Fibroblast of pulmonary artery (primary cell): ENCODE measurements at regions not wholly inside any gene's neighbourhood (a gene's known extent, or its start where the extent isn't known, plus 50 kb on each side); places are given as distances from the start of the nearest gene placed in this dataset.

Experiments used
- DNase-seq: peaks from one replicate; pipeline ENCODE4 v3.0.0-alpha.2; 2010; ENCODE audit warnings: low read depth
- H3K4me3 ChIP-seq: replicated peaks from 2 replicates; pipeline ENCODE4 v1.5.1; 2011; ENCODE audit warnings: low read depth, mild to moderate bottlenecking, control low read depth, low read length, moderate library complexity
- CTCF ChIP-seq: IDR thresholded peaks from 2 replicates; pipeline ENCODE4 v1.5.1; 2011; ENCODE audit warnings: mild to moderate bottlenecking, control low read depth, low read length, inconsistent platforms; ENCODE audit errors: missing control alignments

GRCh38 chr1:232211149-232211548 is 418.8 kb downstream of the SIPA1L2 start:
- peak; percentile 30 for TF ChIP-seq CTCF
- no peak overlapping the region for H3K4me3 ChIP-seq
- DNase-seq, result no peak

GRCh38 chr1:232209357-232209756 is 420.6 kb downstream of the SIPA1L2 start:
- no peak overlapping the region for H3K4me3 ChIP-seq
- no peak for TF ChIP-seq CTCF
- no peak for DNase-seq

- no peak for TF ChIP-seq CTCF
- DNase-seq, result no peak
- H3K4me3 ChIP-seq, result no peak overlapping the region
Observed at GRCh38 chr1:232207073-232207866, 422.7 kb downstream of the SIPA1L2 start.

GRCh38 chr1:232204269-232204668 is 425.7 kb downstream of the SIPA1L2 start:
- H3K4me3 ChIP-seq, result no peak overlapping the region
- TF ChIP-seq CTCF, result no peak
- no peak for DNase-seq

GRCh38 chr1:232201024-232201423 is 428.9 kb downstream of the SIPA1L2 start:
- no peak for DNase-seq
- no peak for TF ChIP-seq CTCF
- no peak overlapping the region for H3K4me3 ChIP-seq

GRCh38 chr1:232196042-232196441 is 433.9 kb downstream of the SIPA1L2 start:
- TF ChIP-seq CTCF, result no peak
- no peak overlapping the region for H3K4me3 ChIP-seq
- DNase-seq, result no peak

- H3K4me3 ChIP-seq, result no peak overlapping the region
- DNase-seq, result no peak
- no peak for TF ChIP-seq CTCF
Observed at GRCh38 chr1:232194424-232194823, 435.5 kb downstream of the SIPA1L2 start.
